Bronchial epithelial cell (primary cell): ENCODE measurements at regions not wholly inside any gene's neighbourhood (a gene's known extent, or its start where the extent isn't known, plus 50 kb on each side); places are given as distances from the start of the nearest gene placed in this dataset.

Experiments
- DNase-seq: peaks from one replicate; pipeline ENCODE4 v3.0.0-alpha.2; 2010; ENCODE audit warnings: low read depth
- FAIRE-seq: peaks from 2 replicates; lab custom pipeline; 2011; peaks lifted over from hg19 to GRCh38; lab: Jason Lieb, UNC
- H3K27me3 ChIP-seq: 2 replicates; pipeline ENCODE4 v1.5.1; 2011; ENCODE audit warnings: low read length; ENCODE audit not compliant: control insufficient read depth, insufficient read depth
- H3K36me3 ChIP-seq: 2 replicates; pipeline ENCODE4 v1.5.1; 2011; ENCODE audit warnings: low read length; ENCODE audit not compliant: control insufficient read depth, insufficient read depth
- H3K4me3 ChIP-seq: 2 replicates; pipeline ENCODE4 v1.5.1; 2011; ENCODE audit warnings: mild to moderate bottlenecking, low read depth, low read length, control low read depth
- CTCF ChIP-seq: IDR thresholded peaks from 2 replicates; pipeline ENCODE4 v1.5.1; 2011; ENCODE audit warnings: mild to moderate bottlenecking, moderate library complexity, low read length, control low read depth, inconsistent platforms; ENCODE audit not compliant: insufficient read depth, severe bottlenecking

GRCh38 chr4:156330436-156331031, 376.9 kb upstream of the CTSO start:
- DNase-seq: no peak
- no peak for TF ChIP-seq CTCF
- Histone ChIP-seq H3K4me3 (no peak overlapping the region), H3K27me3 (no peaks in the 10 kb centered on the region), H3K36me3 (no peaks in the 10 kb centered on the region)
- no peak for FAIRE-seq

DNA sequence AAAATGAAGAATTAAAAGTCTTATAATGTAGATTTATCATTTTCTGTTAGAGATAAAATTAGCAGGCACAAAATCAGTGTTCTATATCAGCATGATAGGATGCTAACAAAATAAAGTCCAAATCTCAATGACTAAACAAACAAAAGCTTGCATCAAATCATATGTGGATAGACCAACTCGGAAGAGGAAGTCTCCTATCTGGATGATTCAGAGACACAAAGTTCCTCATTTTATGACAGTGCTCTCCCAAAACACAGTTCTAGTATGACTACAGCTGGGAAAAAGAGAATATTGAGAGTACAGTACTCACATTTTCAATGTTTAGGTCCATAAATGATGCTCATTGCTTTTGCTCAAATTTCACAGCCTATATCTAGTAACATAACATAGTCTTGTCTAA, 376.1 kb upstream of the CTSO start:
- DNase-seq: peak; percentile 43
- H3K27me3 ChIP-seq: no peaks in the 10 kb centered on the region
- no peak for TF ChIP-seq CTCF
- H3K36me3 ChIP-seq: no peaks in the 10 kb centered on the region
- H3K4me3 ChIP-seq: no peak overlapping the region
- FAIRE-seq: no peak

DNA sequence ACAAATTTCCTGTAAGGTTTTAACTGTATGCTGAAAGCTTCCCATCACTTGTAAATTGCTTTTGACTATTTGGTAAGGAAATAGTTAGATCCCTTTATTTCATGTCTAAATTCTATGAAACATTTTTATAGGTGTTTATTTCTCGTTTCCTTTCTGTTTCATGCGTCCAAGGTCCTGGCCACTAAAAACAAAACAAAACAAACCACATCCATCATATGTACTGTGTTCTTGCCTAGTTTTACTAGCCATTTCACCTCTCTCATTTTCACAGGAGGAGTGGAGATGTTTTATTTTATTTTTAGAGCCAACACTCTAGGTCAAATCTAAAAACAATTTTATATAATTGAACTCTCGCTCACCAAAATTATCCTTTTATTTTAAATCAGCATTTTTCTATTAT, 375.2 kb upstream of the CTSO start:
- DNase-seq: no peak
- FAIRE-seq: no peak
- Histone ChIP-seq H3K4me3 (no peak overlapping the region), H3K36me3 (no peaks in the 10 kb centered on the region), H3K27me3 (no peaks in the 10 kb centered on the region)
- no peak for TF ChIP-seq CTCF

DNA sequence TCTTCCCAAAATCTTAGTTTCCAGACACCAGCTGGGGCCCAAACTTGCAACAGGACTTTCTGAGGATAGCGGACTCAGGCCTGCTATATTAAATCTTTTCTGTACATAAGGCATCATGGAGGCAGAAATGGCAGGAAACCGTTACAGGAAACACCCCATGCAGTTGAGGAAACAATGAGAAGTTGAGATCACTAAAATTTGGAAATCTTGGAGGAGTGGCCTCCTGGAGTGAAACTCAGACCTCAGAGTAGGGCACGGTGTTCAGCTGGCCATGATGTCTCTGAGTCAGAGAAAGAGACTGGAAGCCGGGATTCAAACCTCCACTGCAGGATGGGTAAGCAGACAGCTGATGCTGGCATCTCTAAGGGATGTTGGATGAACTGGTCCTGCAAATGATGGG, 372.6 kb upstream of the CTSO start:
- DNase-seq (no peak), FAIRE-seq (peak; percentile 13)
- H3K36me3 ChIP-seq: no peaks in the 10 kb centered on the region
- no peak for TF ChIP-seq CTCF
- H3K4me3 ChIP-seq: no peak overlapping the region
- H3K27me3 ChIP-seq: no peaks in the 10 kb centered on the region

DNA sequence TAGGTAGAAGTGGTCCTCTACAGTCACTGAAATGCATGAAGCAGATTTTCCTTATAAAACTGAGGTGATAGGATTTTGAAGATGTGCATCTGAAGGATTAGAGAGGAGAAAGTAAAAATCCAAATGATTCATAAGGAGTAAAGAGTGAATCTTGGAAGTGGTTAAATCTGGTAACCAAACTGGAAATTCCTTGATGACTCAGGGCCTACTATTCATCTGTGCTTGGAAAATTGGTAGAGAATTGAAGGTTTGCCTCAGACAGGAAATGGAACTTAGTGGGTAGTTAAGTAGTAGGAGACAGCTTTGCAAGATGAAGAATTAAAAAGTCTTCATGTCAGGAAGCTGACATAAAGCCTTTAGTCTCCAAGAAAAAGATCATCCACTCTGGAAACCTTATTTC, 368.9 kb upstream of the CTSO start:
- Histone ChIP-seq H3K4me3 (no peak overlapping the region), H3K36me3 (no peaks in the 10 kb centered on the region), H3K27me3 (no peaks in the 10 kb centered on the region)
- TF ChIP-seq CTCF: no peak
- DNase-seq: peak; percentile 94
- no peak for FAIRE-seq

GRCh38 chr4:156321203-156321602, 367.5 kb upstream of the CTSO start:
- H3K4me3 ChIP-seq: no peak overlapping the region
- DNase-seq (peak; percentile 95), FAIRE-seq (no peak)
- H3K27me3 ChIP-seq: no peaks in the 10 kb centered on the region
- no peak for TF ChIP-seq CTCF
- no peaks in the 10 kb centered on the region for H3K36me3 ChIP-seq
